KMS-11 (cell line): ENCODE measurements at regions not wholly inside any gene's neighbourhood (a gene's known extent, or its start where the extent isn't known, plus 50 kb on each side); places are given as distances from the start of the nearest gene placed in this dataset.

Experiments used
- H2AFZ ChIP-seq: fragments of 200-600 bp; sonication (generic); 2 replicates; pipeline ENCODE4 v1.6.1; 2016; ENCODE audit warnings: antibody characterized with exemption, mixed run types, low read depth
- H3K27ac ChIP-seq: fragments of 200-600 bp; sonication (generic); 2 replicates; pipeline ENCODE4 v1.6.1; 2016; ENCODE audit warnings: mild to moderate bottlenecking, mixed run types
- H3K27me3 ChIP-seq: fragments of 200-600 bp; sonication (generic); 2 replicates; pipeline ENCODE4 v1.6.1; 2017; ENCODE audit warnings: mild to moderate bottlenecking, low read depth, mixed run types, moderate library complexity; ENCODE audit not compliant: insufficient read depth
- H3K36me3 ChIP-seq: fragments of 200-600 bp; sonication (generic); 2 replicates; pipeline ENCODE4 v1.6.1; 2017; ENCODE audit warnings: mild to moderate bottlenecking, mixed run types; ENCODE audit not compliant: insufficient read depth
- H3K4me1 ChIP-seq: fragments of 200-600 bp; sonication (generic); 2 replicates; pipeline ENCODE4 v1.6.1; 2016; ENCODE audit warnings: mild to moderate bottlenecking, low read depth, mixed run types; ENCODE audit not compliant: poor library complexity, severe bottlenecking
- H3K4me2 ChIP-seq: fragments of 200-600 bp; sonication (generic); 2 replicates; pipeline ENCODE4 v1.7.0; 2016; ENCODE audit warnings: mild to moderate bottlenecking, mixed run types
- H3K4me3 ChIP-seq: fragments of 200-600 bp; sonication (generic); IDR thresholded peaks from 2 replicates; pipeline ENCODE4 v1.6.1; 2017; ENCODE audit warnings: low read depth, low read length, mixed read lengths; ENCODE audit not compliant: insufficient read depth
- H3K79me2 ChIP-seq: fragments of 200-600 bp; sonication (generic); 2 replicates; pipeline ENCODE4 v1.6.1; 2016; ENCODE audit warnings: low read depth, mixed run types; ENCODE audit not compliant: insufficient read depth
- H3K9ac ChIP-seq: fragments of 200-600 bp; sonication (generic); 2 replicates; pipeline ENCODE4 v1.6.1; 2016; ENCODE audit warnings: mild to moderate bottlenecking, mixed run types
- H4K20me1 ChIP-seq: fragments of 200-600 bp; sonication (generic); 2 replicates; pipeline ENCODE4 v1.6.1; 2016; ENCODE audit warnings: mild to moderate bottlenecking, mixed run types; ENCODE audit not compliant: insufficient read depth
- TF ChIP-seq, protein P1 (sequence below): fragments of 200-600 bp; sonication (generic); conservative IDR thresholded peaks from 2 replicates; pipeline ENCODE4 v1.6.1; 2017; ENCODE audit warnings: low read depth, mild to moderate bottlenecking, antibody characterized with exemption, low read length, moderate library complexity, mixed read lengths

DNA sequence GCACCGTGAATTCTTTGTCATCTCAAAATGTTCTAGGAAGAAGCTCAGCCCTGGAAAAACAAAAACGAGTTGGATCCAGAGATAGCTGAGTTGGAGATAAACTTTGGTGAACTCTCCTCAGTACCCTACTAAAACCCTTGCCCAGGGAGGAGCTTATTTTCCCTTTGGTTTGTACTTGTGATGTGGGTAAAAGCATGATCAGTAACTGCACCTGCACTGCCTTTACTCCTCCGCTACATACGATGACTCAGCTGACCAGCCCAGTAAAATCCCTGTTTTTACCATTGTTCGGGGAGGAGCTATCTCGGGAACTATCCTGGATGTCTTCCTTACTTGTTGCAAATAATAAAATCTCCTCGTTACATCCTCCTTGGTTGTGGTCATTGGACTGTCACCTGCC lies 359.3 kb downstream of the SH2D4B start:
- TF ChIP-seq, protein P1, sequence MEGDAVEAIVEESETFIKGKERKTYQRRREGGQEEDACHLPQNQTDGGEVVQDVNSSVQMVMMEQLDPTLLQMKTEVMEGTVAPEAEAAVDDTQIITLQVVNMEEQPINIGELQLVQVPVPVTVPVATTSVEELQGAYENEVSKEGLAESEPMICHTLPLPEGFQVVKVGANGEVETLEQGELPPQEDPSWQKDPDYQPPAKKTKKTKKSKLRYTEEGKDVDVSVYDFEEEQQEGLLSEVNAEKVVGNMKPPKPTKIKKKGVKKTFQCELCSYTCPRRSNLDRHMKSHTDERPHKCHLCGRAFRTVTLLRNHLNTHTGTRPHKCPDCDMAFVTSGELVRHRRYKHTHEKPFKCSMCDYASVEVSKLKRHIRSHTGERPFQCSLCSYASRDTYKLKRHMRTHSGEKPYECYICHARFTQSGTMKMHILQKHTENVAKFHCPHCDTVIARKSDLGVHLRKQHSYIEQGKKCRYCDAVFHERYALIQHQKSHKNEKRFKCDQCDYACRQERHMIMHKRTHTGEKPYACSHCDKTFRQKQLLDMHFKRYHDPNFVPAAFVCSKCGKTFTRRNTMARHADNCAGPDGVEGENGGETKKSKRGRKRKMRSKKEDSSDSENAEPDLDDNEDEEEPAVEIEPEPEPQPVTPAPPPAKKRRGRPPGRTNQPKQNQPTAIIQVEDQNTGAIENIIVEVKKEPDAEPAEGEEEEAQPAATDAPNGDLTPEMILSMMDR, result no peak
- H4K20me1 ChIP-seq, result no peaks in the 10 kb centered on the region
- no peaks in the 10 kb centered on the region for H3K36me3 ChIP-seq
- no peak overlapping the region for H3K4me3 ChIP-seq
- H3K4me1 ChIP-seq, result no peaks in the 10 kb centered on the region
- no peak overlapping the region for H3K27ac ChIP-seq
- no peak overlapping the region for H3K4me2 ChIP-seq
- no peak overlapping the region for H3K9ac ChIP-seq
- H2AFZ ChIP-seq, result no peak overlapping the region
- H3K27me3 ChIP-seq, result no peaks in the 10 kb centered on the region
- H3K79me2 ChIP-seq, result no peaks in the 10 kb centered on the region

DNA sequence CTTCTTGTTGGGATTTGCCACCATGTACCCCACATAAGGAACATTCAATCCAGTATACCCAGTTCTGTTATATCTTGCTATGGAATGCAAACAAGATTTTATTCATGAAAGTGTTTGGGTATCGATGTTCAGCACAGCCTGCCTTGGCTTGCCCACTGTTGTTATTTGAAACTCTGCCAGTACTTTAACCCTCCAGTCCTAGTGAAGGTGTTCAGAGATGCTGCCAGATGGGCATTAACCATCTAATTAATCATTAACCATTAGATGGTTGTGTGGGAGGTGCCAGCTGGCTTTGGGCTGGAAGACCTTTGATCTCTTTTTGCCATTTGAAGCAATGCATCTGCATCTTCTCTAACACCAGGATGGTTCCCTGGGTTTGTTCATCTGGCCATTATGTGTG lies 363.0 kb downstream of the SH2D4B start:
- Histone ChIP-seq H3K79me2 (no peaks in the 10 kb centered on the region), H3K4me2 (no peak overlapping the region), H3K4me3 (no peak overlapping the region), H4K20me1 (no peaks in the 10 kb centered on the region), H3K36me3 (no peaks in the 10 kb centered on the region), H3K4me1 (no peaks in the 10 kb centered on the region), H3K27ac (no peak overlapping the region), H2AFZ (no peak overlapping the region), H3K9ac (no peak overlapping the region), H3K27me3 (no peaks in the 10 kb centered on the region)
- TF ChIP-seq, protein P1, result no peak

DNA sequence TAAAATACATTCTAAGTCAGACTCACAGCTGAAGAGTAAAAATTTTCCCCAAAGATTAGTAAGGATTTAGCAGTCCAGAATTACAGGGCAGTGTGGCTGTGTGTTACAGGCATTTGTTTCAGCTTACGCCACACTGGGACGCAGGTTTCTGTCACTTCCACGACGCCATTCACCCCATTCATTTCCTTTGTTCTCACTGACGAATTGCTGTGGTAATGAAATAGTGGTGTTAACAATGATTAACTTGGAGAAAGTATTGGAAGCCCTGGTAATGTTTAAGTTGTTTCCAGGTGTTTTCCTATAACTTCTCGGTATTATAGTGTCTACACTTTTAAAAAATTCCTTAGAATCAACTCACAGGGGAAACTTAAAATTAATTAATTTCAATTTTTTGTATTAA lies 370.9 kb downstream of the SH2D4B start:
- Histone ChIP-seq H3K4me3 (no peak overlapping the region), H2AFZ (no peak overlapping the region), H3K36me3 (no peaks in the 10 kb centered on the region), H3K4me1 (no peaks in the 10 kb centered on the region), H3K9ac (no peak overlapping the region), H3K27ac (no peak overlapping the region), H4K20me1 (no peaks in the 10 kb centered on the region), H3K79me2 (no peaks in the 10 kb centered on the region), H3K4me2 (no peak overlapping the region), H3K27me3 (no peaks in the 10 kb centered on the region)
- TF ChIP-seq, protein P1, result no peak

DNA sequence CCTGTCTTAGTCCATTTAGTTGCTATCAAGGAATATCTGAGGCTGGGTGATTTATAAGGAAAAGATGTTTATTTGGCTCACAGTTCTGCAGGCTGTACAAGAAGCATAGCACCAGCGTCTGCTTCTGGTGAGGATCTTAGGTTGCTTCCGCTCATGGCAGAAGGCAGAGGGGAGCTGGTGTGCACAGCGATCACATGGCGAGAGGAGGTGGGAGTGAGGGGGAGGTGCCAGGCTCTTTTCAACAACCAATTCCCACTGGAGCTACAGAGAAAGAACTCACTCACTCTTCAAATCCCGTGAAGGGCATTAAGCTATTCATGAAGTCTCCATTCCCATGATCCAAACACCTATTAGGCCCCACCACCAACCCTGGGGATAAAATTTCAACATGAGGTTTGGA lies 371.6 kb downstream of the SH2D4B start:
- no peaks in the 10 kb centered on the region for H3K4me1 ChIP-seq
- H3K27ac ChIP-seq, result no peak overlapping the region
- no peak overlapping the region for H3K4me2 ChIP-seq
- no peaks in the 10 kb centered on the region for H3K36me3 ChIP-seq
- H4K20me1 ChIP-seq, result no peaks in the 10 kb centered on the region
- TF ChIP-seq, protein P1, result no peak
- no peak overlapping the region for H3K9ac ChIP-seq
- no peaks in the 10 kb centered on the region for H3K79me2 ChIP-seq
- no peak overlapping the region for H3K4me3 ChIP-seq
- no peaks in the 10 kb centered on the region for H3K27me3 ChIP-seq
- no peak overlapping the region for H2AFZ ChIP-seq

DNA sequence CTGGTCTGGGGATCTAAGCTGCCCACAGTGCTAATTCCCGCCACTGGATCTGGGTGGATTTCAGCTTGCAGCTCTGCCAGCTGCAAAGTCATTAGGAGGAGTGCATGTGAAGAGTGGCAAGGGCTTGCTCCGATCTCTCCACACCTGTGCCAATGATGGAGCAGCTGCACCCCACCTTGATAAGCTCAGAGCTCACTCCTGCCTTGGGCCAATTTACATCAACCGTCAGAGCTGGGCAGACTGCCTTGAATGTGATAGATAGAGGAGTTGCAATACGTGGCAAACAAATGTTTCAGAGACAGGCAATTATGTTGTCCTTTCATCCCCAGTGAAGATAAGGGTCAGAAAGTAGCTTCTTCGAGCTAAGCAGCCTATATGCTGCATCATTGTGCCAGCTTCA lies 379.9 kb downstream of the SH2D4B start:
- Histone ChIP-seq H3K4me2 (no peak overlapping the region), H3K79me2 (no peaks in the 10 kb centered on the region), H3K27me3 (no peaks in the 10 kb centered on the region), H3K36me3 (no peaks in the 10 kb centered on the region), H4K20me1 (no peaks in the 10 kb centered on the region), H3K27ac (no peak overlapping the region), H2AFZ (no peak overlapping the region), H3K9ac (no peak overlapping the region), H3K4me1 (no peaks in the 10 kb centered on the region), H3K4me3 (no peak overlapping the region)
- TF ChIP-seq, protein P1, result no peak
